ENCODE measurements at regions not wholly inside any gene's neighbourhood (a gene's known extent, or its start where the extent isn't known, plus 50 kb on each side); places are given as distances from the start of the nearest gene placed in this dataset.

DNA sequence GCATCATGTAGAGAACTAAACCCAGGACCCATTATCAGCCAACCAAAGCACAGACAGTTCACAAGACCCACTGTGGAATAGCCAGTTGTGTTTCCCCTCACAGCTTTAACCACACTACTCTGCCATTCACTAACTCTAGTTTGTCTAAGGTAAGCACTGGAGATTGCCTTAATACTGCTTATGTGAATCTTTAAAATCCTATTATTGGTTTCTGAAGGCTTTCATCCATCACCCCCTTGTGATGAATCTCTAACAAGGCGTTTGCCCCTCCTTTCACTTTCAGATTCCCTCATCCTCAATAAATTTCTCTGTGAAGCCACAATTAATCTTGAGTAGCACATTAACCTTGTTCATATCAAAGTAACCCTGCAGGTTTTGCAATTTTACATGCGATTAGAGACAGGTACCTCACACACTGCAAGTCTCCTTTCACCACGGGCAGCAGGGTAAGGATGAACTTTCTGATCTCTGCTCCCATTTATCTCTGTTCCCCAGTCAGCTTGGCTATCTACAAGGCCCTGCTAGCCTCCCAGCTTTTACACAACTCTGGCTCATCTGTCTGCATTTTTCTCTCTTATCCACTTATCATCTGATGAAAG is 785.6 kb downstream of the REEP3 start:
- intact Hi-C loops (cut with DNase I), result no loop called here
- TF ChIP-seq CTCF (IDR thresholded peaks at IDR 0.05), result no peak
- no peak for TF ChIP-seq EP300 (IDR thresholded peaks at IDR 0.05)
- no peak for TF ChIP-seq POLR2A (IDR thresholded peaks at IDR 0.05)
- no peak for TF ChIP-seq POLR2AphosphoS5 (IDR thresholded peaks at IDR 0.05)
- no peak overlapping the region for H3K27ac ChIP-seq
- H3K36me3 ChIP-seq, result no peaks in the 10 kb centered on the region
- no peaks in the 10 kb centered on the region for H3K4me1 ChIP-seq
- H3K27me3 ChIP-seq, result no peaks in the 10 kb centered on the region
- no peak overlapping the region for H3K4me3 ChIP-seq
- H3K9me3 ChIP-seq, result no peaks in the 10 kb centered on the region
- WGBS, 2 donors, result 15 to 39% methylated on average over 3 of the region's 3 CpGs
- DNase-seq, result no peak

DNA sequence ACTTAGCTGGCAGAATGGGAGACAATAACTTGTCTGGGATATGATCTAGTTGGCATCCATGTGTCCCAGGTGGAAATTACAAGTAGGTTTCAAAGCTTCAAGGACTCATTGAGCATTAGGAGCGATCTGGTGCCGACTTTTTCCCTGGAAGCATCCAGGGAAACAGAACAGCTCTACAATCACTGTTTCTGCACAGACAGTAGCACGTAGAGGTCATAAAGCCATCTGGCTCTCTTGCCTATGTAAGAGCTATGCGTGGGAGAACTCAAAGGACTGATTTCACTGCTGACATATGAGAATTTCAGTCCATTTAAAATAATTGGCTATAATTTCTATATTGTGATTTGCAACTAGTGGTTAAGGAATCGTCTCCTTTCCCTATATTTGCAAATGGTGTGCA is 791.7 kb downstream of the REEP3 start:
- H3K27ac ChIP-seq, result no peak overlapping the region
- no peaks in the 10 kb centered on the region for H3K36me3 ChIP-seq
- intact Hi-C loops (cut with DNase I), result no loop called here
- no peaks in the 10 kb centered on the region for H3K4me1 ChIP-seq
- DNase-seq, result no peak
- H3K27me3 ChIP-seq, result no peaks in the 10 kb centered on the region
- H3K9me3 ChIP-seq, result no peaks in the 10 kb centered on the region
- no peak overlapping the region for H3K4me3 ChIP-seq
- TF ChIP-seq EP300 (IDR thresholded peaks at IDR 0.05) (no peak), POLR2AphosphoS5 (IDR thresholded peaks at IDR 0.05) (no peak), POLR2A (IDR thresholded peaks at IDR 0.05) (no peak), CTCF (IDR thresholded peaks at IDR 0.05) (no peak)
- WGBS, 2 donors, result 74 to 79% methylated on average over 5 of the region's 5 CpGs

- no peaks in the 10 kb centered on the region for H3K9me3 ChIP-seq
- no peak overlapping the region for H3K27ac ChIP-seq
- H3K4me3 ChIP-seq, result no peak overlapping the region
- intact Hi-C loops (cut with DNase I), result no loop called here
- H3K36me3 ChIP-seq, result no peaks in the 10 kb centered on the region
- DNase-seq, result no peak
- WGBS, 2 donors, result 43 to 59% methylated on average over 2 of the region's 2 CpGs
- no peaks in the 10 kb centered on the region for H3K4me1 ChIP-seq
- H3K27me3 ChIP-seq, result no peaks in the 10 kb centered on the region
- TF ChIP-seq POLR2A (IDR thresholded peaks at IDR 0.05) (no peak), POLR2AphosphoS5 (IDR thresholded peaks at IDR 0.05) (no peak), CTCF (IDR thresholded peaks at IDR 0.05) (no peak), EP300 (IDR thresholded peaks at IDR 0.05) (no peak)
Measured at GRCh38 chr10:64313967-64314366, 792.8 kb downstream of the REEP3 start.

DNA sequence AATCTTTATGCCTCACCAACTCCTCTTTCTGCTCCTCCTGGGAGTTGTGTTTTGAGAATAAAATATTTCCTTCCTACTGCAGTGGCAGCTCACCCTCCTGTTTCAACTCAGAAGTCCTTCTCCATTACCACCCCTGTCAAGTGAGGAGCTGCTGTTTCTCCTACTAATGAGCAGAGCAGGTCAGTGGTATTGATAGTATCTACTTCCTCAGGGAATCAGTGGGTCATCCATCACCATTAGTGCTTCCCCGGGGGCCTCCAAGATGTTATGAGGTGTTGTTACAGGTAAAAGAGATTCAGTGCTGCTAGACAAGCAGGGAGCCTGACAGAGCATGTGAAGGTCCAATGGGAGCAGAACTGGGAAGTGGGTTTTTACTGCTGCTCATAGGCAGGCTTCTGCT is 795.2 kb downstream of the REEP3 start:
- H3K27me3 ChIP-seq, result no peaks in the 10 kb centered on the region
- H3K9me3 ChIP-seq, result no peaks in the 10 kb centered on the region
- 21 to 43% methylated on average over 1 of the region's 1 CpG for WGBS, 2 donors
- H3K4me1 ChIP-seq, result no peaks in the 10 kb centered on the region
- TF ChIP-seq CTCF (IDR thresholded peaks at IDR 0.05), result no peak
- no peak for TF ChIP-seq EP300 (IDR thresholded peaks at IDR 0.05)
- no peak for TF ChIP-seq POLR2A (IDR thresholded peaks at IDR 0.05)
- TF ChIP-seq POLR2AphosphoS5 (IDR thresholded peaks at IDR 0.05), result no peak
- H3K4me3 ChIP-seq, result no peak overlapping the region
- DNase-seq, result no peak
- H3K36me3 ChIP-seq, result no peaks in the 10 kb centered on the region
- no peak overlapping the region for H3K27ac ChIP-seq
- intact Hi-C loops (cut with DNase I), result no loop called here

DNA sequence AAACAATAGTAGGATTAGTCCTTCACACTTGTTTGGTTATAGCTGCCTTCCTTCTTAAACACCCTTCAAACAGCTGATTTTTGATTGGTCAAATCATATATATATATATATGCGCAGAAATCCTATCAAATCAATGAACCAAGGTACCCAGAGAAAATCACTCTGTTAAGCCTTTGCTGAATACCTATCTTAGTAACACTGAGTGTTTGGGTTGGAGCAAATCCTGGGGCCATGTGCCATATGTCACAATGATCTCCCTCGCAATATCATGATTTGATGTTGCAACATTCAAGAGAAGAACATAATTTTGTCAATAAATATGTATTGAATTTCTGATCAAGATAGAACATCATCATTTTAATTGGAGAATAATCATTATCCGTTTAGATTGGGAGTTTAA is 795.6 kb downstream of the REEP3 start:
- H3K4me1 ChIP-seq, result no peaks in the 10 kb centered on the region
- no peaks in the 10 kb centered on the region for H3K27me3 ChIP-seq
- 93% methylated on average over 3 of the region's 3 CpGs for WGBS, 2 donors
- no peaks in the 10 kb centered on the region for H3K36me3 ChIP-seq
- no peaks in the 10 kb centered on the region for H3K9me3 ChIP-seq
- H3K27ac ChIP-seq, result no peak overlapping the region
- no peak for DNase-seq
- intact Hi-C loops (cut with DNase I), result no loop called here
- no peak for TF ChIP-seq CTCF (IDR thresholded peaks at IDR 0.05)
- H3K4me3 ChIP-seq, result no peak overlapping the region
